WTC11 (cell line): ENCODE measurements at regions not wholly inside any gene's neighbourhood (a gene's known extent, or its start where the extent isn't known, plus 50 kb on each side); places are given as distances from the start of the nearest gene placed in this dataset.
A peak's percentile ranks its signal among the peaks of the same experiment; 100 is the strongest.

Experiments
- ATAC-seq: fragments of 200-7000 bp; cut with Tn5 transposase; 2 replicates; pipeline ENCODE4 v1.10.0; 2021; ENCODE audit warnings: mild to moderate bottlenecking, moderate library complexity
- CTCF ChIA-PET: fragments of 300-600 bp; sonication (Branson Sonifier 250); formaldehyde crosslinking; loops from one replicate; lab custom pipeline; 2021; ENCODE audit warnings: antibody characterized with exemption; lab: Charles Lee
- POLR2A ChIA-PET: fragments of 350-600 bp; sonication (Branson Sonifier 250); formaldehyde crosslinking; loops from one replicate; lab custom pipeline; 2021; ENCODE audit warnings: antibody characterized with exemption; lab: Charles Lee
- DNase-seq: peaks from one replicate; pipeline ENCODE4 v3.0.0; 2021; ENCODE audit warnings: low spot score
- H3K27ac Mint-ChIP-seq: 2 replicates; pipeline ENCODE4 v1.8.0; 2021; ENCODE audit warnings: mixed read lengths
- H3K27me3 Mint-ChIP-seq: 2 replicates; pipeline ENCODE4 v1.8.0; 2021; ENCODE audit warnings: low read depth, mild to moderate bottlenecking, moderate library complexity, mixed read lengths
- H3K36me3 Mint-ChIP-seq: 2 replicates; pipeline ENCODE4 v1.8.0; 2021; ENCODE audit warnings: mixed read lengths
- H3K4me1 Mint-ChIP-seq: 2 replicates; pipeline ENCODE4 v1.8.0; 2022; ENCODE audit warnings: mixed read lengths
- H3K4me3 Mint-ChIP-seq: 2 replicates; pipeline ENCODE4 v1.8.0; 2021; ENCODE audit warnings: mild to moderate bottlenecking, moderate library complexity, mixed read lengths
- H3K9me3 Mint-ChIP-seq: 2 replicates; pipeline ENCODE4 v1.8.0; 2021; ENCODE audit warnings: mixed read lengths
- ATF3 ChIP-seq: sonication (generic); formaldehyde crosslinking; conservative IDR thresholded peaks from 2 replicates; pipeline ENCODE4 v1.8.1; 2022; ENCODE audit warnings: mild to moderate bottlenecking, missing genetic modification reagents
- E2F4 ChIP-seq: sonication (generic); formaldehyde crosslinking; IDR thresholded peaks from 2 replicates; pipeline ENCODE4 v1.8.1; 2022; ENCODE audit warnings: low read depth, mild to moderate bottlenecking, moderate library complexity, missing genetic modification reagents, borderline replicate concordance
- EMX1 ChIP-seq: fragments of 250-450 bp; sonication (Bioruptor Pico); IDR thresholded peaks from 2 replicates; pipeline ENCODE4 v1.8.0; 2021; ENCODE audit warnings: mild to moderate bottlenecking
- ETV6 ChIP-seq: sonication (generic); formaldehyde crosslinking; IDR thresholded peaks from 2 replicates; pipeline ENCODE4 v1.8.1; 2022; ENCODE audit warnings: mild to moderate bottlenecking, missing genetic modification reagents
- FOXP1 ChIP-seq: sonication (generic); formaldehyde crosslinking; IDR thresholded peaks from 2 replicates; pipeline ENCODE4 v1.8.0; 2022; ENCODE audit warnings: missing genetic modification reagents, mild to moderate bottlenecking, moderate library complexity, borderline replicate concordance
- GABPB1 ChIP-seq: sonication (generic); formaldehyde crosslinking; IDR thresholded peaks from 2 replicates; pipeline ENCODE4 v1.8.1; 2023; ENCODE audit warnings: mild to moderate bottlenecking, missing genetic modification reagents
- HMGXB4 ChIP-seq: sonication (generic); formaldehyde crosslinking; IDR thresholded peaks from 2 replicates; pipeline ENCODE4 v1.8.1; 2023; ENCODE audit warnings: mild to moderate bottlenecking, moderate library complexity, missing genetic modification reagents
- MXD4 ChIP-seq: fragments of 250-450 bp; sonication (Bioruptor Pico); IDR thresholded peaks from 2 replicates; pipeline ENCODE4 v1.8.0; 2021; ENCODE audit warnings: mild to moderate bottlenecking, moderate library complexity, borderline replicate concordance
- MYBL2 ChIP-seq: sonication (generic); formaldehyde crosslinking; IDR thresholded peaks from 2 replicates; pipeline ENCODE4 v1.8.1; 2023; ENCODE audit warnings: mild to moderate bottlenecking, moderate library complexity, missing genetic modification reagents
- RELA ChIP-seq: sonication (generic); formaldehyde crosslinking; IDR thresholded peaks from 2 replicates; pipeline ENCODE4 v1.8.1; 2022; ENCODE audit warnings: missing genetic modification reagents, mild to moderate bottlenecking, borderline replicate concordance
- SP1 ChIP-seq: sonication (generic); formaldehyde crosslinking; conservative IDR thresholded peaks from 2 replicates; pipeline ENCODE4 v1.8.1; 2022; ENCODE audit warnings: missing genetic modification reagents
- TCF7 ChIP-seq: sonication (generic); formaldehyde crosslinking; IDR thresholded peaks from 2 replicates; pipeline ENCODE4 v1.8.0; 2022; ENCODE audit warnings: mild to moderate bottlenecking, low read depth, missing genetic modification reagents, moderate library complexity
- TEAD4 ChIP-seq: sonication (generic); formaldehyde crosslinking; IDR thresholded peaks from 2 replicates; pipeline ENCODE4 v1.8.0; 2022; ENCODE audit warnings: mild to moderate bottlenecking, missing genetic modification reagents
- USF1 ChIP-seq: sonication (generic); formaldehyde crosslinking; IDR thresholded peaks from 2 replicates; pipeline ENCODE4 v1.8.0; 2022; ENCODE audit warnings: mild to moderate bottlenecking, missing genetic modification reagents
- ZNF121 ChIP-seq: sonication (generic); formaldehyde crosslinking; IDR thresholded peaks from 2 replicates; pipeline ENCODE4 v1.8.0; 2023; ENCODE audit warnings: missing genetic modification reagents
- ZNF263 ChIP-seq: sonication (generic); formaldehyde crosslinking; IDR thresholded peaks from 2 replicates; pipeline ENCODE4 v1.8.1; 2022; ENCODE audit warnings: low read depth, mild to moderate bottlenecking, moderate library complexity, missing genetic modification reagents
- ZNF281 ChIP-seq: sonication (generic); formaldehyde crosslinking; IDR thresholded peaks from 2 replicates; pipeline ENCODE4 v1.8.0; 2023; ENCODE audit warnings: mild to moderate bottlenecking, missing genetic modification reagents
- ZNF317 ChIP-seq: sonication (generic); formaldehyde crosslinking; IDR thresholded peaks from 2 replicates; pipeline ENCODE4 v1.8.1; 2023; ENCODE audit warnings: low read depth, mild to moderate bottlenecking, moderate library complexity, missing genetic modification reagents, borderline replicate concordance
- ZNF416 ChIP-seq: fragments of 250-450 bp; sonication (Bioruptor Pico); IDR thresholded peaks from 2 replicates; pipeline ENCODE4 v1.9.0; 2021; ENCODE audit warnings: mild to moderate bottlenecking, inconsistent platforms
- ZNF423 ChIP-seq: fragments of 250-450 bp; sonication (Bioruptor Pico); IDR thresholded peaks from 2 replicates; pipeline ENCODE4 v2.1.2; 2022; ENCODE audit warnings: mild to moderate bottlenecking, moderate library complexity
- ZNF512 ChIP-seq: sonication (generic); formaldehyde crosslinking; IDR thresholded peaks from 2 replicates; pipeline ENCODE4 v1.8.1; 2022; ENCODE audit warnings: missing genetic modification reagents, borderline replicate concordance
- ZNF532 ChIP-seq: fragments of 250-450 bp; sonication (Bioruptor Pico); IDR thresholded peaks from 2 replicates; pipeline ENCODE4 v1.9.0; 2021; ENCODE audit warnings: mild to moderate bottlenecking, borderline replicate concordance

- no peak for TF ChIP-seq ZNF532 (CRISPR knock-in tag)
- no peak for TF ChIP-seq RELA (CRISPR knock-in tag)
- TF ChIP-seq ZNF423, result peak; percentile 30; the same call in 1 of the 2 replicates
- no peak for TF ChIP-seq ZNF263 (CRISPR knock-in tag)
- no peak for TF ChIP-seq GABPB1 (CRISPR knock-in tag)
- no peak for TF ChIP-seq ZNF416 (CRISPR knock-in tag)
- TF ChIP-seq HMGXB4, result no peak
- TF ChIP-seq ATF3 (CRISPR knock-in tag), result no peak
- 0 out of 2 replicates have a peak, but pooled peaks have one; percentile 28 for TF ChIP-seq SP1
- TF ChIP-seq, all 79 proteins: peak for 8
These were observed 381.1 kb upstream of the NCAM2 start (continued) for GRCh38 chr21:20617130-20617529.

GRCh38 chr21:20618878-20619277 lies 379.3 kb upstream of the NCAM2 start:
- CTCF ChIA-PET, result no interaction called here
- H3K27ac Mint-ChIP-seq, result no peak overlapping the region

More at GRCh38 chr21:20618878-20619277, 379.3 kb upstream of the NCAM2 start:
- Mint-ChIP-seq H3K27me3 (peaks cover 95% of the 10 kb centered on the region), H3K4me3 (no peak overlapping the region), H3K36me3 (peaks cover 15% of the 10 kb centered on the region), H3K9me3 (peaks cover 16% of the 10 kb centered on the region), H3K4me1 (peaks cover 6% of the 10 kb centered on the region)
- POLR2A ChIA-PET, result no interaction called here
- no peak for ATAC-seq
- no peak for TF ChIP-seq USF1 (CRISPR knock-in tag)
- no peak for TF ChIP-seq ZNF512 (CRISPR knock-in tag)
- TF ChIP-seq ETV6 (CRISPR knock-in tag), result no peak
- TF ChIP-seq MYBL2 (CRISPR knock-in tag), result no peak
- no peak for TF ChIP-seq SP1
- no peak for TF ChIP-seq E2F4 (CRISPR knock-in tag)
- no peak for TF ChIP-seq ZNF263 (CRISPR knock-in tag)
- TF ChIP-seq FOXP1 (CRISPR knock-in tag), result no peak
- TF ChIP-seq TCF7, result no peak
- no peak for TF ChIP-seq TEAD4
- no peak for TF ChIP-seq ZNF317 (CRISPR knock-in tag)
- TF ChIP-seq ZNF121, result no peak
- no peak for TF ChIP-seq ZNF281 (CRISPR knock-in tag)
- TF ChIP-seq MXD4 (CRISPR knock-in tag), result no peak
- no peak for TF ChIP-seq EMX1 (CRISPR knock-in tag)
- no peak for DNase-seq
